ENCODE measurements at regions not wholly inside any gene's neighbourhood (a gene's known extent, or its start where the extent isn't known, plus 50 kb on each side); places are given as distances from the start of the nearest gene placed in this dataset.
A peak's percentile ranks its signal among the peaks of the same experiment; 100 is the strongest.

DNA sequence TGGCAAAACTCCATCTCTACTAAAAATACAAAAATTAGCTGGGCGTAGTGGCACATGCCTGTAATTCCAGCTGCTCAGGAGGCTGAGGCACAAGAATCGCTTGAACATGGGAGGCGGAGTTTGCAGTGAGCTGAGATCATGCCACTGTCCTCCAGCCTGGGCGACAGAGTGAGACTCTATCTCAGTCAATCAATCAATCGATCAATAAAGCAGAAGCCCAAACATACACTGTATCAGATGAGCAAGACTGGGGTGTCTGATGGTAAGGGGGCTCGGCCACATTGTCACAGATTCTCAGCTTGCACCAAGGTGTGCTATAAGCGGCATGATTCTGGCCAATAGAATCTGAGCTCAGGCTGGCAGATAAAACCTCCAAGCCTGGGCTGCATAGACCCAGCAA, 261.1 kb downstream of the BUD13 start (continued):
- TF ChIP-seq, protein P1, sequence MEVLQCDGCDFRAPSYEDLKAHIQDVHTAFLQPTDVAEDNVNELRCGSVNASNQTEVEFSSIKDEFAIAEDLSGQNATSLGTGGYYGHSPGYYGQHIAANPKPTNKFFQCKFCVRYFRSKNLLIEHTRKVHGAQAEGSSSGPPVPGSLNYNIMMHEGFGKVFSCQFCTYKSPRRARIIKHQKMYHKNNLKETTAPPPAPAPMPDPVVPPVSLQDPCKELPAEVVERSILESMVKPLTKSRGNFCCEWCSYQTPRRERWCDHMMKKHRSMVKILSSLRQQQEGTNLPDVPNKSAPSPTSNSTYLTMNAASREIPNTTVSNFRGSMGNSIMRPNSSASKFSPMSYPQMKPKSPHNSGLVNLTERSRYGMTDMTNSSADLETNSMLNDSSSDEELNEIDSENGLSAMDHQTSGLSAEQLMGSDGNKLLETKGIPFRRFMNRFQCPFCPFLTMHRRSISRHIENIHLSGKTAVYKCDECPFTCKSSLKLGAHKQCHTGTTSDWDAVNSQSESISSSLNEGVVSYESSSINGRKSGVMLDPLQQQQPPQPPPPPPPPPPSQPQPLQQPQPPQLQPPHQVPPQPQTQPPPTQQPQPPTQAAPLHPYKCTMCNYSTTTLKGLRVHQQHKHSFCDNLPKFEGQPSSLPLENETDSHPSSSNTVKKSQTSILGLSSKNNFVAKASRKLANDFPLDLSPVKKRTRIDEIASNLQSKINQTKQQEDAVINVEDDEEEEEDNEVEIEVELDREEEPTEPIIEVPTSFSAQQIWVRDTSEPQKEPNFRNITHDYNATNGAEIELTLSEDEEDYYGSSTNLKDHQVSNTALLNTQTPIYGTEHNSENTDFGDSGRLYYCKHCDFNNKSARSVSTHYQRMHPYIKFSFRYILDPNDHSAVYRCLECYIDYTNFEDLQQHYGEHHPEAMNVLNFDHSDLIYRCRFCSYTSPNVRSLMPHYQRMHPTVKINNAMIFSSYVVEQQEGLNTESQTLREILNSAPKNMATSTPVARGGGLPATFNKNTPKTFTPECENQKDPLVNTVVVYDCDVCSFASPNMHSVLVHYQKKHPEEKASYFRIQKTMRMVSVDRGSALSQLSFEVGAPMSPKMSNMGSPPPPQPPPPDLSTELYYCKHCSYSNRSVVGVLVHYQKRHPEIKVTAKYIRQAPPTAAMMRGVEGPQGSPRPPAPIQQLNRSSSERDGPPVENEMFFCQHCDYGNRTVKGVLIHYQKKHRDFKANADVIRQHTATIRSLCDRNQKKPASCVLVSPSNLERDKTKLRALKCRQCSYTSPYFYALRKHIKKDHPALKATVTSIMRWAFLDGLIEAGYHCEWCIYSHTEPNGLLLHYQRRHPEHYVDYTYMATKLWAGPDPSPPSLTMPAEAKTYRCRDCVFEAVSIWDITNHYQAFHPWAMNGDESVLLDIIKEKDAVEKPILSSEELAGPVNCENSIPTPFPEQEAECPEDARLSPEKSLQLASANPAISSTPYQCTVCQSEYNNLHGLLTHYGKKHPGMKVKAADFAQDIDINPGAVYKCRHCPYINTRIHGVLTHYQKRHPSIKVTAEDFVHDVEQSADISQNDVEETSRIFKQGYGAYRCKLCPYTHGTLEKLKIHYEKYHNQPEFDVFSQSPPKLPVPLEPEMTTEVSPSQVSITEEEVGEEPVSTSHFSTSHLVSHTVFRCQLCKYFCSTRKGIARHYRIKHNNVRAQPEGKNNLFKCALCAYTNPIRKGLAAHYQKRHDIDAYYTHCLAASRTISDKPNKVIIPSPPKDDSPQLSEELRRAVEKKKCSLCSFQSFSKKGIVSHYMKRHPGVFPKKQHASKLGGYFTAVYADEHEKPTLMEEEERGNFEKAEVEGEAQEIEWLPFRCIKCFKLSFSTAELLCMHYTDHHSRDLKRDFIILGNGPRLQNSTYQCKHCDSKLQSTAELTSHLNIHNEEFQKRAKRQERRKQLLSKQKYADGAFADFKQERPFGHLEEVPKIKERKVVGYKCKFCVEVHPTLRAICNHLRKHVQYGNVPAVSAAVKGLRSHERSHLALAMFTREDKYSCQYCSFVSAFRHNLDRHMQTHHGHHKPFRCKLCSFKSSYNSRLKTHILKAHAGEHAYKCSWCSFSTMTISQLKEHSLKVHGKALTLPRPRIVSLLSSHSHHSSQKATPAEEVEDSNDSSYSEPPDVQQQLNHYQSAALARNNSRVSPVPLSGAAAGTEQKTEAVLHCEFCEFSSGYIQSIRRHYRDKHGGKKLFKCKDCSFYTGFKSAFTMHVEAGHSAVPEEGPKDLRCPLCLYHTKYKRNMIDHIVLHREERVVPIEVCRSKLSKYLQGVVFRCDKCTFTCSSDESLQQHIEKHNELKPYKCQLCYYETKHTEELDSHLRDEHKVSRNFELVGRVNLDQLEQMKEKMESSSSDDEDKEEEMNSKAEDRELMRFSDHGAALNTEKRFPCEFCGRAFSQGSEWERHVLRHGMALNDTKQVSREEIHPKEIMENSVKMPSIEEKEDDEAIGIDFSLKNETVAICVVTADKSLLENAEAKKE (CRISPR knock-in tag; IDR thresholded peaks at IDR 0.05), result no peak
- no peak for TF ChIP-seq POLR2AphosphoS5 (IDR thresholded peaks at IDR 0.05; ENCODE audit: low read depth)

DNA sequence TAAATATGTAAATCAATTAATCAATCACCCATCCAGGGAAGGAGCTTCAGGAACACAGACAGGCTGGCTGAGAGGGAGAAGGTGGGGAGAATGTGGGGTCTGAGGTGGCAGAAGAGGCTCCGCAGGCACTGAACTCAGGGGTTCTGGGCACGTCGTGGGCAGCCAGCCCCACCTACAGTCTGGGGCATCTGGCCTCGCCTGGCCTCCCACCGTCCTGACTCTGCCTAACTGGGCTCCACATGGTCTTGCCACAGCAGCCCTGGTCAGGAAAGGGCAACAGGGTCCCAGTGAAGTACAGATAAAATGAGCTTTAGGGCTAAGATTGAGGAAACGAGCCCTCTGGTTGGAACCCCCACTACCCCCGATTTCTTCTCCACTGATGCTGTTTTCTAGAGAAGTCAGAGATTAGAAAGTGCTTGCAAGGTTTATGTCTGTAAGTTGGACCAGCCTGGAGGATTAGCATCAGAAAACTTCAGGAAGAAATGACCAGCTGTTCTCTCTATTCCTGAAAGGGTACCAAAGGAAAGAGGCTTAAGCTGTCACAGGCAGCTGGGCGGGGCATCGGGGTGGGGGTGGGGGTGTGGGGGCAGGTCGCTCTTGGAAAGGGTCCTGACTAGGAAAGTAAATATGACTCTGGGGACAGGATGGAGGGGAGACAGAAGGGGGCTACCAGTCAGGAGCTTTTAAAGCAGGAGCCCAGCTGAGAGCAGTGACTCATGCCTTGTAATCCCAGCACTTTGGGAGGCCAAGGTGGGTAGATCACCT, 261.7 kb downstream of the BUD13 start:
- no peak overlapping the region for H3K27ac Mint-ChIP-seq
- H3K79me2 ChIP-seq (replicated peaks; ENCODE audit: insufficient read depth), result no peaks in the 10 kb centered on the region
- no peaks in the 10 kb centered on the region for H4K20me1 ChIP-seq (replicated peaks; ENCODE audit: insufficient read depth)
- no peaks in the 10 kb centered on the region for H3K36me3 Mint-ChIP-seq (ENCODE audit: low read depth)
- H3K27me3 Mint-ChIP-seq (ENCODE audit: insufficient read depth, low read depth, poor library complexity), result peaks cover 16% of the 10 kb centered on the region
- no peaks in the 10 kb centered on the region for H3K27me3 ChIP-seq (ENCODE audit: insufficient read depth)
- DNase-seq (ENCODE audit: low spot score), result no peak
- no peaks in the 10 kb centered on the region for H3K9me3 Mint-ChIP-seq
- no peaks in the 10 kb centered on the region for H3K9me2 ChIP-seq (ENCODE audit: insufficient read depth)
- TF ChIP-seq, protein P2, sequence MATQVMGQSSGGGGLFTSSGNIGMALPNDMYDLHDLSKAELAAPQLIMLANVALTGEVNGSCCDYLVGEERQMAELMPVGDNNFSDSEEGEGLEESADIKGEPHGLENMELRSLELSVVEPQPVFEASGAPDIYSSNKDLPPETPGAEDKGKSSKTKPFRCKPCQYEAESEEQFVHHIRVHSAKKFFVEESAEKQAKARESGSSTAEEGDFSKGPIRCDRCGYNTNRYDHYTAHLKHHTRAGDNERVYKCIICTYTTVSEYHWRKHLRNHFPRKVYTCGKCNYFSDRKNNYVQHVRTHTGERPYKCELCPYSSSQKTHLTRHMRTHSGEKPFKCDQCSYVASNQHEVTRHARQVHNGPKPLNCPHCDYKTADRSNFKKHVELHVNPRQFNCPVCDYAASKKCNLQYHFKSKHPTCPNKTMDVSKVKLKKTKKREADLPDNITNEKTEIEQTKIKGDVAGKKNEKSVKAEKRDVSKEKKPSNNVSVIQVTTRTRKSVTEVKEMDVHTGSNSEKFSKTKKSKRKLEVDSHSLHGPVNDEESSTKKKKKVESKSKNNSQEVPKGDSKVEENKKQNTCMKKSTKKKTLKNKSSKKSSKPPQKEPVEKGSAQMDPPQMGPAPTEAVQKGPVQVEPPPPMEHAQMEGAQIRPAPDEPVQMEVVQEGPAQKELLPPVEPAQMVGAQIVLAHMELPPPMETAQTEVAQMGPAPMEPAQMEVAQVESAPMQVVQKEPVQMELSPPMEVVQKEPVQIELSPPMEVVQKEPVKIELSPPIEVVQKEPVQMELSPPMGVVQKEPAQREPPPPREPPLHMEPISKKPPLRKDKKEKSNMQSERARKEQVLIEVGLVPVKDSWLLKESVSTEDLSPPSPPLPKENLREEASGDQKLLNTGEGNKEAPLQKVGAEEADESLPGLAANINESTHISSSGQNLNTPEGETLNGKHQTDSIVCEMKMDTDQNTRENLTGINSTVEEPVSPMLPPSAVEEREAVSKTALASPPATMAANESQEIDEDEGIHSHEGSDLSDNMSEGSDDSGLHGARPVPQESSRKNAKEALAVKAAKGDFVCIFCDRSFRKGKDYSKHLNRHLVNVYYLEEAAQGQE (IDR thresholded peaks at IDR 0.05; ENCODE audit: unreplicated experiment), result no peak
- TF ChIP-seq POLR2AphosphoS5 (IDR thresholded peaks at IDR 0.05; ENCODE audit: low read depth) (no peak), ZNF114 (CRISPR knock-in tag; IDR thresholded peaks at IDR 0.05) (no peak), NANOG (IDR thresholded peaks at IDR 0.05; ENCODE audit: borderline replicate concordance) (no peak)
- TF ChIP-seq, protein P3, sequence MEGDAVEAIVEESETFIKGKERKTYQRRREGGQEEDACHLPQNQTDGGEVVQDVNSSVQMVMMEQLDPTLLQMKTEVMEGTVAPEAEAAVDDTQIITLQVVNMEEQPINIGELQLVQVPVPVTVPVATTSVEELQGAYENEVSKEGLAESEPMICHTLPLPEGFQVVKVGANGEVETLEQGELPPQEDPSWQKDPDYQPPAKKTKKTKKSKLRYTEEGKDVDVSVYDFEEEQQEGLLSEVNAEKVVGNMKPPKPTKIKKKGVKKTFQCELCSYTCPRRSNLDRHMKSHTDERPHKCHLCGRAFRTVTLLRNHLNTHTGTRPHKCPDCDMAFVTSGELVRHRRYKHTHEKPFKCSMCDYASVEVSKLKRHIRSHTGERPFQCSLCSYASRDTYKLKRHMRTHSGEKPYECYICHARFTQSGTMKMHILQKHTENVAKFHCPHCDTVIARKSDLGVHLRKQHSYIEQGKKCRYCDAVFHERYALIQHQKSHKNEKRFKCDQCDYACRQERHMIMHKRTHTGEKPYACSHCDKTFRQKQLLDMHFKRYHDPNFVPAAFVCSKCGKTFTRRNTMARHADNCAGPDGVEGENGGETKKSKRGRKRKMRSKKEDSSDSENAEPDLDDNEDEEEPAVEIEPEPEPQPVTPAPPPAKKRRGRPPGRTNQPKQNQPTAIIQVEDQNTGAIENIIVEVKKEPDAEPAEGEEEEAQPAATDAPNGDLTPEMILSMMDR (conservative IDR thresholded peaks at IDR 0.05; ENCODE audit: low read depth in 2 of 2), result peak in 1 of 2 experiments; percentile 36; a peak in 1 of 4 replicates
- H2AFZ ChIP-seq, result no peak overlapping the region
- no peak overlapping the region for H3K4me3 Mint-ChIP-seq
- H3K4me3 ChIP-seq, result no peak overlapping the region
- no peaks in the 10 kb centered on the region for H3F3A ChIP-seq (replicated peaks; ENCODE audit: low read depth)
- H3K4me2 ChIP-seq, result no peak overlapping the region
- peaks cover 17% of the 10 kb centered on the region for H3K4me1 ChIP-seq (ENCODE audit: insufficient read depth)
- no peaks in the 10 kb centered on the region for H3K36me3 ChIP-seq (ENCODE audit: insufficient read depth)
- peak; percentile 18; the same call in 1 of the 3 replicates for ATAC-seq
- H3K4me1 Mint-ChIP-seq, result peaks cover 28% of the 10 kb centered on the region
- H3K27ac ChIP-seq (ENCODE audit: low read depth), result no peak overlapping the region
